GM18507 (cell line): ENCODE measurements at regions not wholly inside any gene's neighbourhood (a gene's known extent, or its start where the extent isn't known, plus 50 kb on each side); places are given as distances from the start of the nearest gene placed in this dataset.
A peak's percentile ranks its signal among the peaks of the same experiment; 100 is the strongest.
"Not testable (repeated sequence)": the region's sequence is repeated elsewhere in the genome, so short reads cannot be mapped to it uniquely, and the experiment has no call there.

Experiments used
- DNase-seq: peaks from one replicate; pipeline ENCODE4 v3.0.0; 2011; ENCODE audit warnings: low read depth; ENCODE audit not compliant: insufficient read length; ENCODE audit errors: extremely low spot score
- FAIRE-seq: peaks from 2 replicates; lab custom pipeline; 2011; peaks lifted over from hg19 to GRCh38; lab: Jason Lieb, UNC

DNA sequence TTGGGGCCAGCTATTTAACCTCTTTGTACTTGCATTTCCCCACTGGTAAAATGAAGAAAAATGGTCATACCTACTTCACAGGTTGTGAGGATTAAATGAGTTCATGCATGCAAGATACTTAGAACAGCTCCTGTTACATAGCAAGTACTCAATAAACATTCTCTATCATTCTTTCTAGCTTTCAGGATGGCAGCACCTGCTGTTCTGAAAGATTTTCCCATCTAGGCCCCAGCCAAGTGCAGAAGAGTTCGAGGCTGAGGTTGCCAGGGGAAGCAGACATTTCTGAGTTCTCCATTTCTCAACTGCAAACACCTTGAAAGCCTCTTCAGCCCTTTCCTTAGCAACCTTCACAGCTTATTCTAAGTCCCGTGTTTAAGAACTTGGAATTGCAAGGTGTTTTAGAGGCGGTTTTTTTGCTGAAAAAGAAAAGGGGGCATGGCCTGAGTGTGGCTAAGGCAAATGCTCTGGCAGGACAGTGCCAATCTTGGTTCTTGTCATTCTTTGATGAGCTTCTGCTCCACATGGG, 73.0 kb upstream of the PRMT8 start:
- no peak for FAIRE-seq
- DNase-seq, result no peak

DNA sequence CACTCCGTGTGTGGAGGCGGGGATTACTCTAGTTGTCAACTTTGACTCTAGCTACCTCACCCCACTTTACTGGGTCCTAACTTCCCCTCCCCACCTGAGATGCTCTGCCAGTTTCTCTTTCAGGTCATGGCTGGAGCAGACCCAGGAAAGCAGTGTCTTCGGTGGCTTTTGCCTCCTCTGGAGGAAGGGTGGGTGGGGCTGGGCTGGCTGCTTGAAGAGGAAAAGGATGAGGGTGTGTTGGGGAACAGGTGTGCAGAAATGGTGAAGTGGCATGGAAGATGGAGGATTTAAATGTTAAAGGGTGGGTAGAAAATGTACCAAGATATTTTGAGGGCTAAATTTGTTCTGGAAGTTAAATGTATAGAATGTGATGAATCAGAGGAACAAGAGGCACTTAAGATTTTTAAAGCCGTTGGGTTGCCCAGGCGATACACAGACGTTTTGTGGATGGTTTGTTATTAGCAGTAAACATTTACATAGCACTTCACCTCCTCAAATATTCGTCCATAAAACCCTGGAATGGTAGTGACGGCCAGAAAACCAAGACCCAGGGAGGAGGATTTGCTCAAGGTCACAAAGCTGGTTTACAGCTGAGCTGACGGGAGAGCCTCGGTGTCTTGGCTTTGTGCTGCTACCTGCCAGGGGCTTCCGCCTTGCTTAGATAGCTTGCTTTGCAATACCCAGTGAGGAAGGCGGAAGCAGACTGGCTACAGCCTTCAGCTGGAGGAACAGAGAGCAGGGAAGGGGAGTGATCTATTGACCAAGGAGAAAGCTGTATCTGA, 72.2 kb upstream of the PRMT8 start:
- FAIRE-seq (no peak), DNase-seq (no peak)

DNA sequence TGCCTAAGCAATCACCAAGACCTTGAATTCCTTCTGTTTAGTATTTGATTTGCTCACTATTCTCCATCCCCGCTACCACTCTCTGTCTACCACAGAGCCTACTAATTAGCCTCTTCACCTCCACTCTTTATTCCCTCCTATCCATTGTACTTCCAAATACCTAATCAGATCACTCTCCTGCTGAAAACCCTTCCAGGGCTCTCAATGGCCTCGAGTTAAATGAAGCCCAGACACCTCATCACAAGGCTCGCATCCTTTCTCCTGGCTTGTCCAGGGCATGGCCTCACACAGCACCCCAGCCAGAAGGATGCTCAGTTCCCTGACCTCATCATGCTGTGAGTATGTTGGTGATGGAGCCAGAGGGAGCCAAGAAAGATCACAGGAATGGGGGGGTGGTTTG, 71.4 kb upstream of the PRMT8 start:
- FAIRE-seq, result no peak

DNA sequence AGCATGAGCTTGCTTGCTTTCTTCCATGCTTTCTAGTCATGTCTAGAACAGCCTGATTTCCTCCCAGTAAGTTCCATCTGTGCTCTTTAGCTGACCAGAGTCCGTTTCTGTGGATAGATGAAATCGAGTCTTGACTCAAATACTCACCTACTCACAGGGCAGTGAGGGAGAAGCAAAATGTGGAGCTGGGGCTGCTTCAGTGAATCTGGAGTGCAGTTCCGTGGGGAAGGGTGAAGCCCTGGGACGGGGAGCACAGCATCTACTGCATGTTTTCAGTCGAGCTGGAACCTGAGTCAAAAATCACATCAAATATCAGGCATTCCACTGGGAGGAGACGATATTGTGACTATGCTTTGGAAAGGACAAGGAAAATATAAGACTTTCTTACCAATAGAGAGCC, 70.3 kb upstream of the PRMT8 start:
- FAIRE-seq, result no peak
- no peak for DNase-seq

More for the DNA sequence above, 71.4 kb upstream of the PRMT8 start:
- DNase-seq, result no peak

DNA sequence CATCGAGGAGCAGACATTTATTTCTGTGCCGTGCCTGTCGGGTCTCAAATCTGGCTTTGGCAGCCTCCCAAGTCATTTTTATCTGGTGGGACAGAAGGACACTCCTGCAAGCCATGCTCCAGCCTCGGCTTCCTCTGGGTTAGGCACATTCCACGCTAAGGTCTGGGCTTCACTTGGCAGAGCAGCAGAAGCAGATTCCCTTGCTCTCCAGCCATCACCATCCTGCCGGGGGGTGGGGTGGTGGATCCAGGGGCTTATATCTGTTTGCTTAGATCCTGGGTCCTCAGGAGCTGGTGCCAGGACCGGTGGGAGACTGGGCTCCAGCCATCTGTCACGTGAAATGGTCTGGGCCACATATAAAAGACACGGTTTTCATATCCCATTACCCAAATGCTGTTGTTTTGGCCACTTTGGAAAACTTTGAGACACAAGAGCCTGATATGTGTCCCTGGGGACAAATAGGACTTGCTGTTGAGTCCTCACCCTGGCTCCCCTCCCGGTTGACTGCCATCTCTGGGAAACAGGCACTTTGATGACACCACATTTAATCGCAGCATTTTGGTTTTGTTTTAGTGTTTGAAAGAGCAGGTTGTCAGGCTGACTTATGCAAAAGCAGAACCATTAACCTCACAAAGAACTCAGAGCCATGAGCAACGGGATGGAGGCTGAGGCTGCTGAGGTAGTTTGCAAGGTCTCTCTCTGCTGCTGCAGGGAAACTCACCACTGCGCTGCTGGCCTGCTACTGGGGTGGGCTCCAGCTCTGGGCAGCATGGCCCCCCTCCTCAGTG, 69.6 kb upstream of the PRMT8 start:
- DNase-seq (no peak), FAIRE-seq (no peak)

DNA sequence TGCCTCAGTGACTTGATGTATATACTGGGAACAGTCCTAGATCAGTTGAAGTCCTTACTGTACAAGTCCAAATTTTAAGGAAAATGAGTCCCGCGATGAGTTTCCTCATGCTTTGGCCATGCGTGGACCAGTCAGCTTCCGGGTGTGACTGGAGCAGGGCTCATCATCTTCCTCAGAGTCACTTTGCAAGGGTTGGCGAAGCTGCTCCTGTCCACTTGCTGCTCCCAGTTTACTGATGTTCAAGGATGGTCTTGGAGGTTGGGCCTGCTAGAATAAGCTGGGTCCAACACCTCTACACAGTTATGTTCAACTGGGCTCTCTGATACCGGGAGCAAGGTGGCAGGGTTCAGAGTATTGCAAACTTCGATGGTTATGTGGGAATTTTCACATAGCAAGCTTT, 66.2 kb upstream of the PRMT8 start:
- DNase-seq, FAIRE-seq: not testable (repeated sequence)

DNA sequence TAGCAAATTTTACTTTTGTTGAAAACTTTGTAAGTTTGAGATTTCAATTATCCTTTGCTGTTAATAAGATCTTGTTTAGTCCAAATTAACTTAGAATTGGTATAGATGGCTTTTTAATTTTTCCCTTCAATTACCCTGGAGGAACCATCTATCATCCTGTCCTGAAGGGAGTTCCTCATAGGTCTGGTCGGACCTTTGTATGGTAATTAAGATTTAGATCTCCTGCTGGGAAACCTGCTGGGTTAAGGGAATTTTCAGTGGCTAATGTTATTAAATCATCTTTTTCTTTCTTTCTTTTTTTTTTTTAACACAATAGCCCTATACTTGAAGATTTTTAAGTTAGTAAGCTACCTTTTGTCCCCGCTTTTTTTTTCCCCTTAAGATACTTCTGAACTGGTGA, 63.0 kb upstream of the PRMT8 start:
- FAIRE-seq (no peak), DNase-seq (no peak)

DNA sequence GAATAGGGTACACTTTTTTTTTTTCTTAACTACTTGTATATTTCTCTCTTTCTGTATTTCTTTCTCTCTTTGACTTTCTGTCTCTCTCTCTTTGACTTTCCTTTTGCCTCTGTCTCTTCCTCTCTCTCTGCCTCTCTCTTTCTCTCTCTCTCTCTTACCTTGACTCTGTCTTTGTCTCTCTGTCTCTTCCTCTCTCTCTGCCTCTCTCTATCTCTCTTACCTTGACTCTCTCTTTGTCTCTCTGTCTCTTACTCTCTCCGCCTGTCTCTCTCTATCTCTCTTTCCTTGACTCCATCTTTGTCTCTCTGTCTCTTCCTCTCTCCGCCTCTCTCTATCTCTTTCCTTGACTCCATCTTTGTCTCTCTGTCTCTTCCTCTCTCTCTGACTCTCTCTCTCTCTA, 62.4 kb upstream of the PRMT8 start:
- no peak for DNase-seq
- FAIRE-seq, result no peak

DNA sequence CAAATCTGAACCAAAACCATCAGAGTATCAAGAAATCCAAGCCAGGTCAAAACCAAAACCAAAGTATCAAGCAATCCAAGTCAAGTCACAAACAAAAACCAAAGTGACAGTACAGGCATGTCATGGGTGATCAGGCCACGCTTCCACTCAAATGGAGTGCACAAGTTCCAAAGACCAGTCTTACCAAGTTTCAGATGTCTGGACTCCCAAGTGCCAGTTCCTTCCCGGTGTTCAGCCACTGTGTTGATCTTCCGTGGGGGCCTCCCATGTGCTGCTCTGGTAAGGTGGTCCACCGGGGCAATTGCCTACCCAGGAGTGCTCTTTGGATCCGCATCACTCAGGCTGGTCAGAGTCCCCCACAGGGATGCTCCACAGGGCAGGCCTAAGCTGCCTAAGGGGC, 61.5 kb upstream of the PRMT8 start:
- not testable (repeated sequence) for DNase-seq, FAIRE-seq

DNA sequence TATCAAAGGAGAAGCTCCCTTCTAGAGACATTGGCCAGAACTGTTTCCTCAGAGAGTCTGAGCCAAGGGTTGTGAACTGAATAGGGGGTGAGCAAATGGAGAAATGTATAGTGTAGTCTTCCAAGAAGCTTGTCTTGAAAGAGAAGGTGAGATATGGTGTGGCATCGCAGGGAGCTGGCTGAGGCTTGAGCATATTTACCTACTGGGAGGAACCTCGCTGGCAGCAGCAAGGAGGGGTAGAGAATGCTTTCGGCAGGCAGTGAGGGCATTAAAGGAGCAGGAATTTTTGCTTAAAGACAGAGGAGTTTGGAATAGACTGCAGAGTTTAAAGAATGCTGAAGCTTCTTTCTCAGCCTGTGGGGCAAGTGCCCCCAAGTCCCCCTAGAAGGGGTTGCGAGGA, 59.3 kb upstream of the PRMT8 start:
- no peak for FAIRE-seq
- no peak for DNase-seq

DNA sequence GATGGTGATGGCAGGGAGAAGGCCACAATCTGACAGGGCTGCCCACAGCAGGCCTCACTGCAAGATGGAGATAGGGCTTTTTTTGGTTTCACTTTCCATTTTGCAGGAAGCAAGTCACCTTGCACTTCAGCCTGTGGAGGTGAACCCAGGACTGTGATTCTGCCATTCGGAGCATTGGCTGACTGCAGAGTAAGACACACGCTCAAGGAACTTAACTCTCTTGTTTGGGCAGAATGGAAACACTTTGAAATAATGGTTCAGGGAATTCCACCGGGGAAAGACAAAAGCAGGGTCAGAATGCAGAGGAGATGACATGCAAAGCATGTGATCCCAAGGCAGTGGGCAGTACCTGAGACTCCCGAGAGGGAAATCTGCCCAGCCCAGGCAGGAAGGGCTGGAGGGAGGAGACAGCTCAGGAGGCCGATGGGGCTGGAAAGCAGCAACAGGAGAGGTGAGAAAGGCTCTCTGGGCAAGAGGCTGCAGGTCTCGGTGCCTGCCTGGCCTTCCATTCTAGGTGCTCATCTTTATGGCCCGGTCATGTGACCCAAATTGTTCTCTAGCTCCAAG, 58.7 kb upstream of the PRMT8 start:
- peak; percentile 5 for FAIRE-seq
- no peak for DNase-seq

DNA sequence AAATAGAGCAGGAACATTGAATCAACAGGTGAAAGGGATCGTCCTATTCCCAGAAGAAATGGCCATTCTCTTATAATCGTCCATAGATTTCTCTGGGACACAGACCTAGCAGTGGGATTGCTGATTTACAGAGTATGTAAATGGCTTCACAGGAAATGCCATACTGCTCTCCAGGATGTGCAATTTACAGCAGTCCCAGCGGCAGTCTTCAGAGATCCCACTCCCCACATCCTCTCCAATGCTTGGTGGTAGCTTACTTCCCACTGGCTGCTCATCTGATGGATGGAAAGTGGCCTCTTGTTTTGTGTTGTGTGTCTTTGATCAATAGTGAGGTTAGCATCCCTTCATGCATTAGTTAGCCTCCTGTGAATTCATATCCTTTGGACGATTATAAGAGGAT, 58.1 kb upstream of the PRMT8 start:
- DNase-seq, result no peak
- no peak for FAIRE-seq

DNA sequence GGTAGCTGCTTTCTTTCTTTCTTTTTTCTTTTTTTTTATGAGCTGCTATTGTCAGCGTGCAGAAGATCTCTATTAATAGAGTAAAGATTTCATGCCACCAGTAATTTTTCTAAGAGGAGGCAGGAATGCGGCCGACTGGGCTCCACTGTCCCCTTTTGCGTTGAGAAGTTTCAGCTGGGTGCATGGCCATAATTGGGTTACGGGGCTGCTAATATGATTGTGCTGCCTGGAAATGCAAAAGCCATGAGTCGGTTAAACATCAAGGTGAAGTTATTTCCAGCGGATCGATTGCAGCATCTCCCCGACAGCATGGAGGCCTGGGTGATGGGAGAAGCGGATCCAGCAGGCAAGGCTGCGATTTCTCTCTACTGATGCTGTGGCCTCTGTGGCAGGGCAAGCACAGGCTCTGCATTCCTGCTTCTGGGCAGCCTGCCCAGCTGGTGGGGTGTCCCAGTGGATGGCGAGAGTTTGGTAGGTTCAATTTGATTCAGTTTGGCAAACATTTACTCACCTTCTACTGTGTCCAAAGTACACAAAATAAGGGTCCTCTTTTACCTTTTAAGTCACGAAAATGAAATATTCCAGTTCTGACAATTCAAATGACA, 54.4 kb upstream of the PRMT8 start:
- no peak for DNase-seq
- no peak for FAIRE-seq

DNA sequence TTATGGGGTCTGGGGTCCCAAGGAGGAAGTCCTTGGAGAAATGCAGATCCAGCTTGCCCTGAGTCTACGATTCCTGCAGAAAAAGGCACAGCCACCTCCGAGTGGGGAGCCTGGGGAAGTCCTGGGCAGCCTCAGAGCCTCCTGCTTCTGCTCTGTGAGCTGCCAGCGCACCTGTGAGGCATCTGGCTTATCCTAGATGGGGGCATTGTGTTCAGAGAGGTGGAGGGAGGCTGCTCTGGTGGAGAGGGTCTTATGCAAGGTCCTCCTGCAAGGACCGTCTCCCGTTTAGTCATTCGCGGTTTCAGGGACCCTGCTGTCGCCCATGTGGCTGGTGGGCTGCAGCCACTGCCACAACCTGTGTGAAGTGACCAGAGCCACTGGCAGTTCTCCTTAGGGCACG, 53.0 kb upstream of the PRMT8 start:
- FAIRE-seq, result no peak
- DNase-seq, result no peak

DNA sequence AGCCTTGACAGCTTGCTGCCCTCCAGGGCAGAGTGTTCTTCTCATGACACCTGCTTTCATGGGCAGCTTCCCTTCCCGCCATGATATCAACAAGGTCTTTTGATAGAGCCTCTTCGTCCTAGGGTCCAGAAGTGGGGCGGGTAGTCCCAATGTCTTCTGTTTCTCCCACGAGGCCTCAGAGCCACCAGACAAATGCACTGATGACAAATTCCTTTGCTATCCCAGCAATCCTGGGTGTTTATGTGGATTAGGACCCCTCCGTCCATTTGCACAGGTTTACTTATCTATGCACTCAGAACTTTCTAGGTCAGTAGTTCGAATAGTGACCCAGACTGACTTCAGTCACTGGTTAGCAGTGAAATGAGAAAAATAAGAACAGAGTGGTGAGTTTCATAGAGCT, 52.6 kb upstream of the PRMT8 start:
- DNase-seq, result no peak
- FAIRE-seq, result no peak
